K562 (cell line): ENCODE measurements at regions not wholly inside any gene's neighbourhood (a gene's known extent, or its start where the extent isn't known, plus 50 kb on each side); places are given as distances from the start of the nearest gene placed in this dataset.
A peak's percentile ranks its signal among the peaks of the same experiment; 100 is the strongest.

ENCODE experiments used
- ADNP ChIP-seq: fragments of 200-800 bp; sonication (Bioruptor generic); IDR thresholded peaks from 2 replicates; pipeline ENCODE4 v1.6.1; 2016; ENCODE audit warnings: missing genetic modification characterization, missing compliant biosample characterization
- ARID2 ChIP-seq: fragments of 450-650 bp; IDR thresholded peaks from 2 replicates; pipeline ENCODE4 v1.6.1; 2017; ENCODE audit warnings: antibody characterized with exemption, mild to moderate bottlenecking
- BHLHE40 ChIP-seq: IDR thresholded peaks from 2 replicates; pipeline ENCODE4 v1.6.1; 2011; ENCODE audit warnings: low read length, improper control_type of control experiment
- CBFB ChIP-seq: sonication (generic); formaldehyde crosslinking; IDR thresholded peaks from 2 replicates; pipeline ENCODE4 v1.4.0; 2020; ENCODE audit warnings: mild to moderate bottlenecking, missing genetic modification reagents
- CBX1 ChIP-seq: sonication (generic); IDR thresholded peaks from 2 replicates; pipeline ENCODE4 v1.6.1; 2016; ENCODE audit warnings: antibody characterized with exemption, low read depth, mild to moderate bottlenecking
- CBX2 ChIP-seq: fragments of 200-600 bp; sonication (generic); IDR thresholded peaks from one replicate; pipeline ENCODE4 v1.6.1; 2012; ENCODE audit warnings: mild to moderate bottlenecking, low read length, inconsistent platforms; ENCODE audit not compliant: insufficient read depth, poor library complexity, severe bottlenecking
- DNMT1 ChIP-seq: fragments of 450-650 bp; IDR thresholded peaks from 2 replicates; pipeline ENCODE4 v1.6.1; 2016; ENCODE audit warnings: antibody characterized with exemption, mild to moderate bottlenecking
- ESRRB ChIP-seq: fragments of 250-450 bp; sonication (Bioruptor Pico); IDR thresholded peaks from 2 replicates; pipeline ENCODE4 v1.5.0; 2020; ENCODE audit warnings: mild to moderate bottlenecking, moderate library complexity, borderline replicate concordance
- ETV6 ChIP-seq, 3 experiments: fragments of 150-350 bp in 1 of 3; sonication (generic) in 1 of 3; formaldehyde crosslinking in 1 of 3; IDR thresholded peaks; 2 replicates each; pipeline versions ENCODE4 v1.6.1 to v1.8.0; 2014 to 2022; ENCODE audit warnings: borderline replicate concordance in 2 of 3, low read depth in 2 of 3, antibody characterized with exemption in 1 of 3, low read length in 1 of 3, mild to moderate bottlenecking in 1 of 3, missing genetic modification reagents in 1 of 3
- FOSL1 ChIP-seq: fragments of 200-800 bp; sonication (Bioruptor generic); conservative IDR thresholded peaks from 2 replicates; pipeline ENCODE4 v1.6.1; 2016; ENCODE audit warnings: missing genetic modification characterization, missing compliant biosample characterization
- FOXA1 ChIP-seq: fragments of 450-650 bp; IDR thresholded peaks from 2 replicates; pipeline ENCODE4 v1.6.1; 2016; ENCODE audit warnings: mild to moderate bottlenecking, borderline replicate concordance
- HDAC2 ChIP-seq: fragments of 450-650 bp; IDR thresholded peaks from 2 replicates; pipeline ENCODE4 v1.6.1; 2016; ENCODE audit warnings: mild to moderate bottlenecking
- HIVEP1 ChIP-seq: fragments of 250-450 bp; sonication (Bioruptor Pico); IDR thresholded peaks from 2 replicates; pipeline ENCODE4 v1.4.0; 2020; ENCODE audit warnings: mild to moderate bottlenecking
- ILF3 ChIP-seq: fragments of 450-650 bp; IDR thresholded peaks from 2 replicates; pipeline ENCODE4 v1.6.1; 2018; ENCODE audit warnings: antibody characterized with exemption, mild to moderate bottlenecking, moderate library complexity, borderline replicate concordance
- JUND ChIP-seq, 2 experiments: IDR thresholded peaks; 2 replicates in 1 of 2; 3 replicates in 1 of 2; pipeline ENCODE4 v1.6.1; 2011; ENCODE audit warnings: borderline replicate concordance in 2 of 2, low read depth in 2 of 2, low read length in 2 of 2, improper control_type of control experiment in 1 of 2, missing biosample characterization in 1 of 2, missing genetic modification characterization in 1 of 2, missing genetic modification reagents in 1 of 2
- LCOR ChIP-seq: sonication (generic); formaldehyde crosslinking; IDR thresholded peaks from 2 replicates; pipeline ENCODE4 v1.8.0; 2022; ENCODE audit warnings: mild to moderate bottlenecking, missing genetic modification reagents
- MYC ChIP-seq, 2 experiments: fragments of 250-450 bp in 1 of 2; sonication (Bioruptor Pico) in 1 of 2; IDR thresholded peaks; 2 replicates each; pipeline versions ENCODE4 v1.5.1 to v1.6.1; 2012 to 2021; ENCODE audit warnings: low read depth in 2 of 2, borderline replicate concordance in 1 of 2, improper control_type of control experiment in 1 of 2, low read length in 1 of 2, mild to moderate bottlenecking in 1 of 2, moderate library complexity in 1 of 2
- NR4A1 ChIP-seq, 2 experiments: fragments of 250-450 bp in 1 of 2; fragments of 450-650 bp in 1 of 2; sonication (Bioruptor Pico) in 1 of 2; IDR thresholded peaks; 2 replicates each; pipeline versions ENCODE4 v1.4.0 to v1.6.1; 2016 to 2020; ENCODE audit warnings: mild to moderate bottlenecking in 2 of 2, missing compliant biosample characterization in 1 of 2, missing genetic modification characterization in 1 of 2, moderate library complexity in 1 of 2
- POLR2H ChIP-seq: IDR thresholded peaks from 2 replicates; pipeline ENCODE4 v1.6.1; 2016; ENCODE audit warnings: missing genetic modification characterization, low read depth, mild to moderate bottlenecking, control low read depth, missing compliant biosample characterization, moderate library complexity
- SRSF7 ChIP-seq: fragments of 200-400 bp; formaldehyde crosslinking; optimal IDR thresholded peaks from 2 replicates; pipeline ENCODE3; 2017; ENCODE audit warnings: mild to moderate bottlenecking, low read depth, low read length
- TAF9B ChIP-seq: fragments of 450-650 bp; IDR thresholded peaks from 2 replicates; pipeline ENCODE4 v1.6.1; 2018; ENCODE audit warnings: mild to moderate bottlenecking; ENCODE audit not compliant: partially characterized antibody
- U2AF1 ChIP-seq: fragments of 200-400 bp; formaldehyde crosslinking; optimal IDR thresholded peaks from 2 replicates; pipeline ENCODE3; 2017; ENCODE audit warnings: mild to moderate bottlenecking, low read depth, low read length, moderate library complexity
- ZFP30 ChIP-seq: fragments of 250-450 bp; sonication (Bioruptor Pico); IDR thresholded peaks from 2 replicates; pipeline ENCODE4 v1.8.0; 2022; ENCODE audit warnings: moderate library complexity, mild to moderate bottlenecking, inconsistent platforms, borderline replicate concordance
- ZFX ChIP-seq: sonication (generic); formaldehyde crosslinking; IDR thresholded peaks from 2 replicates; pipeline ENCODE4 v1.8.0; 2022; ENCODE audit warnings: mild to moderate bottlenecking, missing genetic modification reagents, moderate library complexity
- ZNF431 ChIP-seq: sonication (generic); formaldehyde crosslinking; IDR thresholded peaks from 2 replicates; pipeline ENCODE4 v1.8.0; 2022; ENCODE audit warnings: mild to moderate bottlenecking, missing genetic modification reagents
- ZNF586 ChIP-seq: fragments of 450-650 bp; formaldehyde crosslinking; conservative IDR thresholded peaks from 2 replicates; pipeline ENCODE4 v1.4.0; 2020; ENCODE audit warnings: mild to moderate bottlenecking, moderate library complexity
- TF ChIP-seq, protein P1 (sequence below): fragments of 450-650 bp; formaldehyde crosslinking; IDR thresholded peaks from 2 replicates; pipeline ENCODE4 v1.4.0; 2022; ENCODE audit warnings: missing genetic modification characterization

DNA sequence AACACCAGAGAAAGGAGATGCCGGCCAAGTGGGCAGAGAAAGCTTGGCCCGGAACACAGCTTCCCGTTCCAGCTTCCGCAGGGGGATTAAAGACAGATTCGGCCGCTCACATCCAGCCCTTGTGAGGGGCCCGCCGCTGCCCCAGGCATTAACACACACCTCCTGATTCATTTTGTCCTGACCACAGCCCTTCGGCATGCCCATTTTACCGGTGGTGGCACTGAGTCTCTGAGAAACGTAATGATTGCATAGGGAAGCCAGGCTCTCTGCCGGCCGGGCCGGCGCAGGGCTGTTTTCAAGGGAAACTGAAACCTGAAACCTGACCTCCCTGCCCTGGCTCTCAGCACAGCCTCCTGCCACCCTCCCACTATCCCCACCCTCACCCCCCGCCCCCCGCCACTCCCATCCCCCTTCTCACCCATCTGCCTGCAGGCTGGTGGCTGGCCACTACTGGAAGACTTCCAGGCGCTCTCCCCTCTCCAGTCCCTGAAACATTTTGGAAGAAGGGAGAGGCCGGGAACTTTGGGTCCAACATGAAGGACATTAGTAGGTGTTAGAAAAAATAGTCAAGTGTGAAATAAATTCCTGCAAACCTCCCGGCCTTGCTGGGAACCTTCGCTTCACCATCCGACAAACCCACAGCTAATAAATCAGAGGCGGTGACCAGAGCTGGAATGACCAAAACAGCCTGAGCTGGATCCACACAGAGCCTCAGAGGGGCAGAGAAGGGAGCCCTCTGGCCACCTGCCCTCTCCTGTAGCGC is 83.5 kb upstream of the CUX1 start (continued):
- TF ChIP-seq, protein P1, sequence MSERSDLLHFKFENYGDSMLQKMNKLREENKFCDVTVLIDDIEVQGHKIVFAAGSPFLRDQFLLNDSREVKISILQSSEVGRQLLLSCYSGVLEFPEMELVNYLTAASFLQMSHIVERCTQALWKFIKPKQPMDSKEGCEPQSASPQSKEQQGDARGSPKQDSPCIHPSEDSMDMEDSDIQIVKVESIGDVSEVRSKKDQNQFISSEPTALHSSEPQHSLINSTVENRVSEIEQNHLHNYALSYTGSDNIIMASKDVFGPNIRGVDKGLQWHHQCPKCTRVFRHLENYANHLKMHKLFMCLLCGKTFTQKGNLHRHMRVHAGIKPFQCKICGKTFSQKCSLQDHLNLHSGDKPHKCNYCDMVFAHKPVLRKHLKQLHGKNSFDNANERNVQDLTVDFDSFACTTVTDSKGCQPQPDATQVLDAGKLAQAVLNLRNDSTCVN (CRISPR knock-in tag), result no peak
- TF ChIP-seq LCOR (no peak), ETV6 (IDR thresholded peaks at IDR 0.05; ENCODE audit: borderline replicate concordance in 1 of 2, low read depth in 2 of 2, low read length in 1 of 2) (no peak), ETV6 (CRISPR knock-in tag; IDR thresholded peaks at IDR 0.05; ENCODE audit: borderline replicate concordance) (no peak), JUND (IDR thresholded peaks at IDR 0.05; ENCODE audit: borderline replicate concordance, low read depth, low read length) (peak; percentile 26; the same call in 1 of the 2 replicates), JUND (tag; IDR thresholded peaks at IDR 0.05; ENCODE audit: borderline replicate concordance, low read depth, low read length) (no peak), ZNF431 (no peak), TAF9B (no peak), CBX1 (peak; percentile 90; the same call in 1 of the 2 replicates), SRSF7 (no peak), MYC (IDR thresholded peaks at IDR 0.05; ENCODE audit: low read depth, low read length) (no peak), MYC (CRISPR knock-in tag; IDR thresholded peaks at IDR 0.05; ENCODE audit: borderline replicate concordance, low read depth) (no peak), ARID2 (no peak), U2AF1 (no peak), HDAC2 (peak; percentile 73; the same call in 1 of the 2 replicates), BHLHE40 (no peak), ZFX (peak; percentile 64), CBFB (CRISPR knock-in tag) (no peak; the same call in 1 of the 2 replicates), ZFP30 (CRISPR knock-in tag) (no peak), DNMT1 (no peak), FOSL1 (tag) (no peak), HIVEP1 (CRISPR knock-in tag) (no peak), NR4A1 (CRISPR knock-in tag; IDR thresholded peaks at IDR 0.05) (no peak), NR4A1 (tag; IDR thresholded peaks at IDR 0.05) (no peak), FOXA1 (no peak), CBX2 (no peak), ADNP (peak; percentile 80), ILF3 (no peak), POLR2H (no peak), ZNF586 (CRISPR knock-in tag) (no peak), ESRRB (CRISPR knock-in tag) (no peak)
